Effector memory CD4-positive, alpha-beta T cell (primary cell): ENCODE measurements at regions not wholly inside any gene's neighbourhood (a gene's known extent, or its start where the extent isn't known, plus 50 kb on each side); places are given as distances from the start of the nearest gene placed in this dataset.

Experiments
- DNase-seq, 3 donors: peaks; one replicate each; pipeline ENCODE4 v3.0.0-alpha.2; 2020
- H3K27ac ChIP-seq: 2 replicates; pipeline ENCODE4 v1.7.0; 2013; ENCODE audit warnings: mild to moderate bottlenecking, low read length, moderate library complexity; ENCODE audit not compliant: insufficient read depth, poor library complexity, severe bottlenecking
- H3K27me3 ChIP-seq: replicated peaks from 2 replicates; pipeline ENCODE4 v1.7.0; 2013; ENCODE audit warnings: mild to moderate bottlenecking, low read length; ENCODE audit not compliant: insufficient read depth, control insufficient read depth, poor library complexity, severe bottlenecking
- H3K36me3 ChIP-seq: 2 replicates; pipeline ENCODE4 v1.7.0; 2013; ENCODE audit warnings: mild to moderate bottlenecking, low read length, moderate library complexity; ENCODE audit not compliant: control insufficient read depth, insufficient read depth
- H3K4me1 ChIP-seq: 2 replicates; pipeline ENCODE4 v1.7.0; 2013; ENCODE audit warnings: low read length, mild to moderate bottlenecking; ENCODE audit not compliant: control insufficient read depth, insufficient read depth, poor library complexity, severe bottlenecking
- H3K4me3 ChIP-seq: 2 replicates; pipeline ENCODE4 v1.7.0; 2013; ENCODE audit warnings: low read length, low read depth, mild to moderate bottlenecking; ENCODE audit not compliant: insufficient read depth, poor library complexity, severe bottlenecking
- H3K9me3 ChIP-seq: 2 replicates; pipeline ENCODE4 v1.7.0; 2013; ENCODE audit warnings: mild to moderate bottlenecking, low read length, moderate library complexity; ENCODE audit not compliant: control insufficient read depth

- H3K27ac ChIP-seq = no peak overlapping the region
- H3K9me3 ChIP-seq = no peaks in the 10 kb centered on the region
- H3K4me1 ChIP-seq = no peaks in the 10 kb centered on the region
- no peaks in the 10 kb centered on the region for H3K36me3 ChIP-seq
- H3K27me3 ChIP-seq = no peaks in the 10 kb centered on the region
- no peak overlapping the region for H3K4me3 ChIP-seq
- no peak for DNase-seq
These were observed 98.3 kb upstream of the RUNX1 start for GRCh38 chr21:35147439-35147838.

GRCh38 chr21:35145626-35146233 lies 96.6 kb upstream of the RUNX1 start:
- no peak for DNase-seq
- Histone ChIP-seq H3K27ac (no peak overlapping the region), H3K4me3 (no peak overlapping the region), H3K36me3 (no peaks in the 10 kb centered on the region), H3K27me3 (no peaks in the 10 kb centered on the region), H3K9me3 (no peaks in the 10 kb centered on the region), H3K4me1 (no peaks in the 10 kb centered on the region)

GRCh38 chr21:35144978-35145377 lies 95.9 kb upstream of the RUNX1 start:
- H3K27ac ChIP-seq = no peak overlapping the region
- no peaks in the 10 kb centered on the region for H3K36me3 ChIP-seq
- no peak overlapping the region for H3K4me3 ChIP-seq
- DNase-seq = no peak
- no peaks in the 10 kb centered on the region for H3K4me1 ChIP-seq
- H3K27me3 ChIP-seq = no peaks in the 10 kb centered on the region
- no peaks in the 10 kb centered on the region for H3K9me3 ChIP-seq

GRCh38 chr21:35142036-35142815 lies 93.1 kb upstream of the RUNX1 start:
- H3K4me3 ChIP-seq = no peak overlapping the region
- no peak for DNase-seq
- H3K27me3 ChIP-seq = no peaks in the 10 kb centered on the region
- H3K9me3 ChIP-seq = no peaks in the 10 kb centered on the region
- no peaks in the 10 kb centered on the region for H3K36me3 ChIP-seq
- peaks cover 4% of the 10 kb centered on the region for H3K4me1 ChIP-seq
- H3K27ac ChIP-seq = no peak overlapping the region

- Histone ChIP-seq H3K4me1 (peaks cover 4% of the 10 kb centered on the region), H3K27me3 (no peaks in the 10 kb centered on the region), H3K4me3 (no peak overlapping the region), H3K27ac (no peak overlapping the region), H3K36me3 (no peaks in the 10 kb centered on the region), H3K9me3 (no peaks in the 10 kb centered on the region)
- DNase-seq = no peak
These were observed 90.2 kb upstream of the RUNX1 start for GRCh38 chr21:35139382-35139715.

- H3K36me3 ChIP-seq = no peaks in the 10 kb centered on the region
- peaks cover 4% of the 10 kb centered on the region for H3K4me1 ChIP-seq
- no peak overlapping the region for H3K27ac ChIP-seq
- DNase-seq = no peak
- no peaks in the 10 kb centered on the region for H3K9me3 ChIP-seq
- no peak overlapping the region for H3K4me3 ChIP-seq
- no peaks in the 10 kb centered on the region for H3K27me3 ChIP-seq
These were observed 89.7 kb upstream of the RUNX1 start for GRCh38 chr21:35138665-35139381.

- peaks cover 4% of the 10 kb centered on the region for H3K4me1 ChIP-seq
- no peak overlapping the region for H3K27ac ChIP-seq
- H3K9me3 ChIP-seq = no peaks in the 10 kb centered on the region
- DNase-seq = no peak
- H3K36me3 ChIP-seq = no peaks in the 10 kb centered on the region
- no peaks in the 10 kb centered on the region for H3K27me3 ChIP-seq
- no peak overlapping the region for H3K4me3 ChIP-seq
These were observed 87.6 kb upstream of the RUNX1 start for GRCh38 chr21:35136586-35137219.

- Histone ChIP-seq H3K36me3 (no peaks in the 10 kb centered on the region), H3K4me3 (no peak overlapping the region), H3K9me3 (no peaks in the 10 kb centered on the region), H3K27ac (no peak overlapping the region), H3K27me3 (no peaks in the 10 kb centered on the region), H3K4me1 (peaks cover 4% of the 10 kb centered on the region)
- no peak for DNase-seq
These were observed 87.0 kb upstream of the RUNX1 start for GRCh38 chr21:35136106-35136505.

- Histone ChIP-seq H3K9me3 (no peaks in the 10 kb centered on the region), H3K4me1 (peaks cover 4% of the 10 kb centered on the region), H3K36me3 (no peaks in the 10 kb centered on the region), H3K4me3 (no peak overlapping the region), H3K27ac (no peak overlapping the region), H3K27me3 (no peaks in the 10 kb centered on the region)
- DNase-seq = no peak
These were observed 86.4 kb upstream of the RUNX1 start for GRCh38 chr21:35135481-35135880.

GRCh38 chr21:35134309-35134708 lies 85.2 kb upstream of the RUNX1 start:
- Histone ChIP-seq H3K4me3 (no peak overlapping the region), H3K27me3 (no peaks in the 10 kb centered on the region), H3K9me3 (no peaks in the 10 kb centered on the region), H3K4me1 (peaks cover 4% of the 10 kb centered on the region), H3K36me3 (no peaks in the 10 kb centered on the region), H3K27ac (no peak overlapping the region)
- DNase-seq = no peak
